Adrenal gland (tissue), 9 donors: ENCODE measurements at regions not wholly inside any gene's neighbourhood (a gene's known extent, or its start where the extent isn't known, plus 50 kb on each side); places are given as distances from the start of the nearest gene placed in this dataset.

Experiments
- DNase-seq, 7 donors: peaks; one replicate each; pipeline ENCODE4 v3.0.0-alpha.2; 2019 to 2020
- H3K27ac ChIP-seq, 5 donors: fragments of 200-600 bp; sonication (generic) in 4 of 5; 1 replicate in 3 of 5; 2 replicates in 2 of 5; pipeline versions ENCODE4 v1.5.1 to v1.8.0; 2016 to 2020; ENCODE audit warnings: mild to moderate bottlenecking in 1 of 5
- H3K27me3 ChIP-seq: fragments of 200-600 bp; 2 replicates; pipeline ENCODE4 v1.8.0; 2021
- H3K36me3 ChIP-seq, 2 donors: fragments of 200-600 bp; replicated peaks in 1 of 2; 1 replicate in 1 of 2; 2 replicates in 1 of 2; pipeline versions ENCODE4 v1.5.1 to v1.8.0; 2018 to 2022
- H3K4me1 ChIP-seq, 2 donors: fragments of 200-600 bp; replicated peaks in 1 of 2; 1 replicate in 1 of 2; 2 replicates in 1 of 2; pipeline versions ENCODE4 v1.5.1 to v1.8.0; 2018 to 2021
- H3K4me3 ChIP-seq, 4 donors: fragments of 200-600 bp; sonication (generic) in 3 of 4; one replicate each; pipeline ENCODE4 v1.5.1; 2016 to 2018
- H3K9me3 ChIP-seq, 3 donors: fragments of 200-600 bp; sonication (generic) in 1 of 3; replicated peaks in 1 of 3; 1 replicate in 2 of 3; 2 replicates in 1 of 3; pipeline versions ENCODE4 v1.5.1 to v1.8.0; 2016 to 2021
- POLR2A ChIP-seq, 2 donors: fragments of 450-650 bp; IDR thresholded peaks; one replicate each; pipeline ENCODE4 v1.6.1; 2017; ENCODE audit warnings: antibody characterized with exemption in 2 of 2, mild to moderate bottlenecking in 2 of 2, moderate library complexity in 1 of 2
- WGBS, 4 donors: extraction: QIAGEN DNeasy Blood & Tissue Kit in 2 of 4; methylation state at CpG; one replicate each; pipeline versions ENCODE4 v1.1.5 to v1.1.7; 2013 to 2017; 5-methylcytosine and 5-hydroxymethylcytosine counted together
- intact Hi-C, 2 donors: fragments of 100-400 bp; cut with DNase I; formaldehyde crosslinking; loops; one replicate each; pipeline versions ENCODE4 v1.14.1 to v1.15.0; 2022 to 2023
- TF ChIP-seq, protein P1 (sequence below), 6 experiments: fragments of 450-650 bp in 4 of 6; fragments of 200-600 bp in 2 of 6; sonication (generic) in 1 of 6; IDR thresholded peaks; 1 replicate in 5 of 6; 2 replicates in 1 of 6; pipeline versions ENCODE4 v1.5.1 to v1.8.0; 2016 to 2021; ENCODE audit warnings: antibody characterized with exemption in 6 of 6, mild to moderate bottlenecking in 2 of 6, moderate library complexity in 1 of 6
- donor health status: healthy with polysubstance abuse.
- donor health status: Bipolar disorder and iron deficiency.
- donor health status: DM: yes; HTN: yes; CAD: no.
- donor health status: DM: no; HTN: no; CAD: no.
- donor health status: DM: no; HTN: no; CAD: no.

- H3K27ac ChIP-seq, result no peak overlapping the region
- intact Hi-C loops, result no loop called here
Observed at GRCh38 chr16:86222965-86223551, 287.3 kb upstream of the FOXF1 start.

DNA sequence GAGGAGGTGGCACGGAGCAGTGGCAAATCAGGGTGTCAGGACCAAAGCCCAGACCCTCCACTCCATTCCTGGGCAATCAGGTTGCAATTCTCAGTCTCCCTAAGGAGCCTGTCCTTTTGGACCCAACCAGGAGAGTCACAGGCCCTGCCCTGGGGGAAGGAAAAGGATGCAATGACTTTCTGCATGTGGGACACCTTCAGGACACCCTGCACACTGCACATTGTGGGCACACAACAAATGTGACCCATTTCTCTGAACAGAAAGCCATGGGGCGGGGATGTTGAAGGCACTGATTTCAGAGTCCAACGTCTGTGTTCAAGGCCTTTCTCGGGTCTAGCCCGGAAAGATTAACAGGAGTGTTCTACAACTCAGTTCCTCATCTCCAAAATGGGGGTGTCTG is 286.2 kb upstream of the FOXF1 start:
- no peak for DNase-seq
- Histone ChIP-seq H3K27me3 (peaks cover 4% of the 10 kb centered on the region), H3K27ac (no peak overlapping the region), H3K4me1 (no peaks in the 10 kb centered on the region), H3K4me3 (no peak overlapping the region), H3K9me3 (no peaks in the 10 kb centered on the region), H3K36me3 (no peaks in the 10 kb centered on the region)
- 75 to 87% (median 83%) methylated on average over 5 of the region's 5 CpGs for WGBS, 4 donors
- intact Hi-C loops, result no loop called here
- TF ChIP-seq, protein P1, sequence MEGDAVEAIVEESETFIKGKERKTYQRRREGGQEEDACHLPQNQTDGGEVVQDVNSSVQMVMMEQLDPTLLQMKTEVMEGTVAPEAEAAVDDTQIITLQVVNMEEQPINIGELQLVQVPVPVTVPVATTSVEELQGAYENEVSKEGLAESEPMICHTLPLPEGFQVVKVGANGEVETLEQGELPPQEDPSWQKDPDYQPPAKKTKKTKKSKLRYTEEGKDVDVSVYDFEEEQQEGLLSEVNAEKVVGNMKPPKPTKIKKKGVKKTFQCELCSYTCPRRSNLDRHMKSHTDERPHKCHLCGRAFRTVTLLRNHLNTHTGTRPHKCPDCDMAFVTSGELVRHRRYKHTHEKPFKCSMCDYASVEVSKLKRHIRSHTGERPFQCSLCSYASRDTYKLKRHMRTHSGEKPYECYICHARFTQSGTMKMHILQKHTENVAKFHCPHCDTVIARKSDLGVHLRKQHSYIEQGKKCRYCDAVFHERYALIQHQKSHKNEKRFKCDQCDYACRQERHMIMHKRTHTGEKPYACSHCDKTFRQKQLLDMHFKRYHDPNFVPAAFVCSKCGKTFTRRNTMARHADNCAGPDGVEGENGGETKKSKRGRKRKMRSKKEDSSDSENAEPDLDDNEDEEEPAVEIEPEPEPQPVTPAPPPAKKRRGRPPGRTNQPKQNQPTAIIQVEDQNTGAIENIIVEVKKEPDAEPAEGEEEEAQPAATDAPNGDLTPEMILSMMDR (IDR thresholded peaks at IDR 0.05), result no peak

More at GRCh38 chr16:86222965-86223551, 287.3 kb upstream of the FOXF1 start:
- no peak for DNase-seq
- no peaks in the 10 kb centered on the region for H3K36me3 ChIP-seq
- no peak overlapping the region for H3K4me3 ChIP-seq
- peaks cover 3% of the 10 kb centered on the region for H3K27me3 ChIP-seq
- no peaks in the 10 kb centered on the region for H3K9me3 ChIP-seq
- H3K4me1 ChIP-seq, result no peaks in the 10 kb centered on the region
- TF ChIP-seq, protein P1 (IDR thresholded peaks at IDR 0.05), result no peak
- TF ChIP-seq POLR2A (IDR thresholded peaks at IDR 0.05), result no peak
- WGBS, 4 donors, result 15 to 22% (median 21%) methylated on average over 11 of the region's 11 CpGs

- Histone ChIP-seq H3K27me3 (peaks cover 6% of the 10 kb centered on the region), H3K36me3 (no peaks in the 10 kb centered on the region), H3K4me1 (no peaks in the 10 kb centered on the region), H3K4me3 (no peak overlapping the region), H3K9me3 (no peaks in the 10 kb centered on the region), H3K27ac (no peak overlapping the region)
- intact Hi-C loops, result no loop called here
- TF ChIP-seq POLR2A (IDR thresholded peaks at IDR 0.05), result no peak
- TF ChIP-seq, protein P1 (IDR thresholded peaks at IDR 0.05), result no peak
- WGBS, 4 donors, result 67 to 93% (median 84%) methylated on average over 1 of the region's 1 CpG
- DNase-seq, result no peak
Observed at GRCh38 chr16:86224629-86225028, 285.7 kb upstream of the FOXF1 start.

- no peak for DNase-seq
- intact Hi-C loops, result no loop called here
- Histone ChIP-seq H3K27ac (no peak overlapping the region), H3K4me1 (no peaks in the 10 kb centered on the region), H3K9me3 (no peaks in the 10 kb centered on the region), H3K4me3 (no peak overlapping the region), H3K36me3 (no peaks in the 10 kb centered on the region), H3K27me3 (peaks cover 6% of the 10 kb centered on the region)
- whole genome bisulfite sequencing, 4 donors, result 64 to 73% (median 67%) methylated on average over 2 of the region's 2 CpGs
- TF ChIP-seq POLR2A (IDR thresholded peaks at IDR 0.05), result no peak
- TF ChIP-seq, protein P1 (IDR thresholded peaks at IDR 0.05), result no peak
Observed at GRCh38 chr16:86225905-86226371, 284.4 kb upstream of the FOXF1 start.
